Brain microvascular endothelial cell (primary cell): ENCODE measurements at regions not wholly inside any gene's neighbourhood (a gene's known extent, or its start where the extent isn't known, plus 50 kb on each side); places are given as distances from the start of the nearest gene placed in this dataset.

Source experiments
- DNase-seq: peaks from one replicate; pipeline ENCODE4 v3.0.0-alpha.2; 2020
- H3K27ac ChIP-seq: fragments of 250-450 bp; sonication (Bioruptor Pico); 2 replicates; pipeline ENCODE4 v1.5.1; 2020; ENCODE audit warnings: mild to moderate bottlenecking, moderate library complexity
- H3K27me3 ChIP-seq: fragments of 250-450 bp; sonication (Bioruptor Pico); replicated peaks from 2 replicates; pipeline ENCODE4 v1.5.1; 2020; ENCODE audit warnings: mild to moderate bottlenecking
- H3K36me3 ChIP-seq: fragments of 250-450 bp; sonication (Bioruptor Pico); replicated peaks from 2 replicates; pipeline ENCODE4 v1.5.1; 2020; ENCODE audit warnings: mild to moderate bottlenecking
- H3K4me3 ChIP-seq: 2 replicates; pipeline ENCODE4 v1.5.1; 2011; ENCODE audit warnings: low read depth, mild to moderate bottlenecking, control low read depth, low read length, moderate library complexity
- CTCF ChIP-seq: IDR thresholded peaks from 2 replicates; pipeline ENCODE4 v1.5.1; 2011; ENCODE audit warnings: low read depth, mild to moderate bottlenecking, moderate library complexity, low read length, control low read depth, inconsistent platforms; ENCODE audit errors: missing control alignments
- in situ Hi-C: cut with HindIII; loops from 2 replicates; pipeline ENCODE4 v1.10.0; 2017; ENCODE audit warnings: low sequenced_read_pairs, low pct_ligation_motif_present

- in situ Hi-C loops, result no loop called here
Observed at GRCh38 chrX:64853424-64853823, 122.8 kb downstream of the ZC4H2 start.

GRCh38 chrX:64850371-64851082 is 125.7 kb downstream of the ZC4H2 start:
- DNase-seq, result no peak

More at GRCh38 chrX:64853424-64853823, 122.8 kb downstream of the ZC4H2 start:
- no peak for TF ChIP-seq CTCF
- H3K4me3 ChIP-seq, result no peak overlapping the region
- no peak for DNase-seq
- no peak overlapping the region for H3K27ac ChIP-seq
- H3K36me3 ChIP-seq, result no peaks in the 10 kb centered on the region
- H3K27me3 ChIP-seq, result no peaks in the 10 kb centered on the region

GRCh38 chrX:64843224-64843623 is 133.0 kb downstream of the ZC4H2 start:
- Histone ChIP-seq H3K27ac (no peak overlapping the region), H3K36me3 (no peaks in the 10 kb centered on the region), H3K27me3 (no peaks in the 10 kb centered on the region), H3K4me3 (no peak overlapping the region)
- in situ Hi-C loops, result no loop called here
- DNase-seq, result no peak
- no peak for TF ChIP-seq CTCF

More at GRCh38 chrX:64850371-64851082, 125.7 kb downstream of the ZC4H2 start:
- H3K4me3 ChIP-seq, result no peak overlapping the region
- no peaks in the 10 kb centered on the region for H3K36me3 ChIP-seq
- in situ Hi-C loops, result no loop called here
- no peaks in the 10 kb centered on the region for H3K27me3 ChIP-seq
- no peak overlapping the region for H3K27ac ChIP-seq
- no peak for TF ChIP-seq CTCF

GRCh38 chrX:64842492-64842891 is 133.8 kb downstream of the ZC4H2 start:
- in situ Hi-C loops, result no loop called here
- TF ChIP-seq CTCF, result no peak
- no peak for DNase-seq

GRCh38 chrX:64805683-64806082 is 170.6 kb downstream of the ZC4H2 start:
- no peaks in the 10 kb centered on the region for H3K36me3 ChIP-seq
- no peak overlapping the region for H3K4me3 ChIP-seq
- H3K27me3 ChIP-seq, result no peaks in the 10 kb centered on the region
- no peak for DNase-seq
- TF ChIP-seq CTCF, result no peak
- in situ Hi-C loops, result no loop called here
- H3K27ac ChIP-seq, result no peak overlapping the region

More at GRCh38 chrX:64842492-64842891, 133.8 kb downstream of the ZC4H2 start:
- no peak overlapping the region for H3K4me3 ChIP-seq
- no peaks in the 10 kb centered on the region for H3K27me3 ChIP-seq
- H3K27ac ChIP-seq, result no peak overlapping the region
- H3K36me3 ChIP-seq, result no peaks in the 10 kb centered on the region
